ENCODE measurements at regions not wholly inside any gene's neighbourhood (a gene's known extent, or its start where the extent isn't known, plus 50 kb on each side); places are given as distances from the start of the nearest gene placed in this dataset.

DNA sequence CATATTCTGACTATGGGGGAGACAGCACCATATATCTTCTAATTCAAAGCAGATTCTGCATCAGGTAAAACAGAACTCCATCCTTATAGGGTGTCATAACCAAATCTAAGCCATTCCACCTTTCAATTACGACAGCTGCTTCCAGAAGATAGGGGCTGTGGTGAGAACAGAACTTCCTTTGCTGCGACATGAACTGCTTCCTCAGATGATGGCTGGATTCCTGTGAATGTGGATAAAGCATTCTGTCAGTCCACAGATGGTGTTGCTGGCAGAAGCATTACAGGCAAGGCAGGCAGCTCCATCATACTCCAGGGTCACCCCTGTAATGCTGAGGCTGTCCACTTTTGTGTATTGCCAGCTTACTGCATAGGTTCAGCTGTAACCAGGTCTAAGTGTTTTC is 122.0 kb downstream of the GPCPD1 start:
- no peak for FAIRE-seq
- Histone ChIP-seq H3K4me1 (ENCODE audit: control insufficient read depth, extremely low read depth, insufficient read depth, low read length) (no peaks in the 10 kb centered on the region), H4K20me1 (replicated peaks; ENCODE audit: control insufficient read depth, extremely low read depth, insufficient read depth, low read length) (no peaks in the 10 kb centered on the region), H3K9me3 (replicated peaks; ENCODE audit: control insufficient read depth, insufficient read depth, low read length) (no peaks in the 10 kb centered on the region), H3K79me2 (ENCODE audit: control insufficient read depth, insufficient read depth, low read length) (no peaks in the 10 kb centered on the region), H3K4me2 (ENCODE audit: insufficient read depth, low read length) (no peak overlapping the region), H3K27me3 (ENCODE audit: control insufficient read depth in 2 of 2, insufficient read depth in 2 of 2, low read length in 2 of 2) (peaks cover 11 to 12% of the 10 kb centered on the region in 2 experiments), H3K4me3 (replicated peaks in 1 of 3; ENCODE audit: insufficient read depth in 1 of 3, low read depth in 1 of 3, low read length in 3 of 3) (no peak overlapping the region), H3K27ac (ENCODE audit: insufficient read depth, low read depth, low read length) (no peak overlapping the region), H3K9ac (replicated peaks; ENCODE audit: extremely low read depth, insufficient read depth, low read length) (no peak overlapping the region), H3K36me3 (ENCODE audit: control insufficient read depth in 2 of 2, extremely low read depth in 1 of 2, insufficient read depth in 2 of 2, low read length in 2 of 2) (no peaks in the 10 kb centered on the region), H2AFZ (ENCODE audit: low read depth, low read length) (no peak overlapping the region), H3K9me1 (replicated peaks; ENCODE audit: control insufficient read depth, extremely low read depth, insufficient read depth, low read length) (no peaks in the 10 kb centered on the region)
- DNase-seq (ENCODE audit: low read depth, low spot score), result no peak
- BruUV-seq (replicated peaks), result no TSS peak
- ChIA-PET CTCF (no interaction called here), POLR2A (no interaction called here)
- intact Hi-C loops (cut with micrococcal nuclease) (no loop called here), dilution Hi-C loops (cut with MboI; ENCODE audit: extremely low pct_ligation_motif_present, low sequenced_read_pairs) (no loop called here)
- TF ChIP-seq JUN (IDR thresholded peaks at IDR 0.05; ENCODE audit: borderline replicate concordance, insufficient read depth, insufficient read length, low read depth) (no peak), EZH2 (IDR thresholded peaks at IDR 0.05; ENCODE audit: borderline replicate concordance, low read depth, low read length, severe bottlenecking) (no peak), FOS (IDR thresholded peaks at IDR 0.05; ENCODE audit: borderline replicate concordance, insufficient read depth, low read length) (no peak), GATA2 (IDR thresholded peaks at IDR 0.05; ENCODE audit: insufficient read depth, insufficient read length, low read depth, low read length) (no peak), MAX (IDR thresholded peaks at IDR 0.05; ENCODE audit: insufficient read depth, insufficient read length) (no peak), MYC (IDR thresholded peaks at IDR 0.05; ENCODE audit: low read depth, low read length) (no peak), POLR2AphosphoS5 (IDR thresholded peaks at IDR 0.05; ENCODE audit: insufficient read depth, low read depth, low read length) (no peak), POLR2A (IDR thresholded peaks at IDR 0.05; ENCODE audit: low read depth, low read length) (no peak)
- TF ChIP-seq, protein P1, sequence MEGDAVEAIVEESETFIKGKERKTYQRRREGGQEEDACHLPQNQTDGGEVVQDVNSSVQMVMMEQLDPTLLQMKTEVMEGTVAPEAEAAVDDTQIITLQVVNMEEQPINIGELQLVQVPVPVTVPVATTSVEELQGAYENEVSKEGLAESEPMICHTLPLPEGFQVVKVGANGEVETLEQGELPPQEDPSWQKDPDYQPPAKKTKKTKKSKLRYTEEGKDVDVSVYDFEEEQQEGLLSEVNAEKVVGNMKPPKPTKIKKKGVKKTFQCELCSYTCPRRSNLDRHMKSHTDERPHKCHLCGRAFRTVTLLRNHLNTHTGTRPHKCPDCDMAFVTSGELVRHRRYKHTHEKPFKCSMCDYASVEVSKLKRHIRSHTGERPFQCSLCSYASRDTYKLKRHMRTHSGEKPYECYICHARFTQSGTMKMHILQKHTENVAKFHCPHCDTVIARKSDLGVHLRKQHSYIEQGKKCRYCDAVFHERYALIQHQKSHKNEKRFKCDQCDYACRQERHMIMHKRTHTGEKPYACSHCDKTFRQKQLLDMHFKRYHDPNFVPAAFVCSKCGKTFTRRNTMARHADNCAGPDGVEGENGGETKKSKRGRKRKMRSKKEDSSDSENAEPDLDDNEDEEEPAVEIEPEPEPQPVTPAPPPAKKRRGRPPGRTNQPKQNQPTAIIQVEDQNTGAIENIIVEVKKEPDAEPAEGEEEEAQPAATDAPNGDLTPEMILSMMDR (IDR thresholded peaks at IDR 0.05; ENCODE audit: extremely low read depth in 1 of 2, insufficient read depth in 1 of 2, low read depth in 1 of 2, low read length in 2 of 2), result no peak
